Heart left ventricle (tissue), 13 donors: ENCODE measurements at regions not wholly inside any gene's neighbourhood (a gene's known extent, or its start where the extent isn't known, plus 50 kb on each side); places are given as distances from the start of the nearest gene placed in this dataset.

Experiments
- POLR2A ChIP-seq, 2 donors: fragments of 450-650 bp; IDR thresholded peaks; one replicate each; pipeline ENCODE4 v1.6.1; 2017; ENCODE audit warnings: antibody characterized with exemption in 2 of 2, mild to moderate bottlenecking in 2 of 2, moderate library complexity in 2 of 2
- TF ChIP-seq, protein P1 (sequence below), 12 donors: fragments of 200-600 bp; sonication (generic) in 4 of 12; IDR thresholded peaks; one replicate each; pipeline versions ENCODE4 v1.5.0 to v1.8.0; 2018 to 2022; ENCODE audit warnings: antibody characterized with exemption in 12 of 12, mild to moderate bottlenecking in 5 of 12
- donor health status: ischemic (EF 13 %, LVEDD 7.1; RV severe dilation, severe dysfunction).
- donor health status: DM: no; HTN: yes; CAD: no.
- donor health status: DM: no; HTN: no; CAD: no.
- donor health status: ischemic (EF 25% LVEDD 6.9; RV normal size, moderate dysfunction).
- donor health status: ischemic (EF 25% LVEDD 5.7; RV mildly dilated, moderate dysfunction).
- donor health status: ischemic (EF 35%, LVEDD 5.7; RV mildly dilated, moderate dysfunction).
- donor health status: nonischemic (EF 11% LVEDD 7.7; RV severe dilation, severe dysfunction).
- donor health status: DM: yes; HTN: yes; CAD: no.
- donor health status: PGD.
- donor health status: ischemic (EF 29% LVEDD 5.4; RV normal size, mild dysfunction).
- donor health status: nonischemic (EF 23%, LVEDD 6.1; RV moderate dilation, normal function).

DNA sequence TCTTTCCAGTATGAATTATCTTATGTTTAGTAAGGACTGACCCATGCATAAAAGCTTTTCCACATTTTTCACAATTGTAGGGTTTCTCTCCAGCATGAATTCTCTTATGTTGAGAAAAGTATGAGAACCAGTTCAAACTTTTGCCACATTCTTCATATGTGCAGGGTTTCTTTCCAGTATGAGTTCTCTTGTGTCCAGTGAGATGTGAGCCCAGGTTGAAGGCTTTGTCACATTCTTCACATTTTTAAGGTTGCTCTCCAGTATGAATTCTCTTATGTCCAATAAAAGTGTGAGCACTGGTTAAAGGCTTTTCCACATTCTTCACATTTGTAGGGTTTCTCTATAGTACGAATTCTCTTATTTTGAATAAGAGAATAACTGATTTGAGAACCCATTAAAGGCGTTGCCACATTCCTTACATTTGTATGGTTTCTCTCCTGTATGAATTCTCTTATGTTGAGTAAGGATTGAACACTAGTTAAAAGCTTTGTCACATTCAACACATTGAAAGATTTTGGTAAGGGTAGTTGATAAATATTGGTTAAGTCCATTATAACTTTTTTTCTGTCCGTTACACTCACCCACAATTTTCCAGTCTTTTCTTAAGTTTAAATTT, 911.0 kb upstream of the ZNF722 start:
- TF ChIP-seq, protein P1, sequence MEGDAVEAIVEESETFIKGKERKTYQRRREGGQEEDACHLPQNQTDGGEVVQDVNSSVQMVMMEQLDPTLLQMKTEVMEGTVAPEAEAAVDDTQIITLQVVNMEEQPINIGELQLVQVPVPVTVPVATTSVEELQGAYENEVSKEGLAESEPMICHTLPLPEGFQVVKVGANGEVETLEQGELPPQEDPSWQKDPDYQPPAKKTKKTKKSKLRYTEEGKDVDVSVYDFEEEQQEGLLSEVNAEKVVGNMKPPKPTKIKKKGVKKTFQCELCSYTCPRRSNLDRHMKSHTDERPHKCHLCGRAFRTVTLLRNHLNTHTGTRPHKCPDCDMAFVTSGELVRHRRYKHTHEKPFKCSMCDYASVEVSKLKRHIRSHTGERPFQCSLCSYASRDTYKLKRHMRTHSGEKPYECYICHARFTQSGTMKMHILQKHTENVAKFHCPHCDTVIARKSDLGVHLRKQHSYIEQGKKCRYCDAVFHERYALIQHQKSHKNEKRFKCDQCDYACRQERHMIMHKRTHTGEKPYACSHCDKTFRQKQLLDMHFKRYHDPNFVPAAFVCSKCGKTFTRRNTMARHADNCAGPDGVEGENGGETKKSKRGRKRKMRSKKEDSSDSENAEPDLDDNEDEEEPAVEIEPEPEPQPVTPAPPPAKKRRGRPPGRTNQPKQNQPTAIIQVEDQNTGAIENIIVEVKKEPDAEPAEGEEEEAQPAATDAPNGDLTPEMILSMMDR (IDR thresholded peaks at IDR 0.05): no peak
- TF ChIP-seq POLR2A (IDR thresholded peaks at IDR 0.05): no peak
